Ovary (tissue), 3 donors: ENCODE measurements at regions not wholly inside any gene's neighbourhood (a gene's known extent, or its start where the extent isn't known, plus 50 kb on each side); places are given as distances from the start of the nearest gene placed in this dataset.

ENCODE experiments used
- EP300 ChIP-seq: sonication (generic); formaldehyde crosslinking; IDR thresholded peaks from one replicate; pipeline ENCODE4 v1.6.1; 2017; ENCODE audit warnings: antibody characterized with exemption
- POLR2A ChIP-seq: fragments of 450-650 bp; IDR thresholded peaks from one replicate; pipeline ENCODE4 v1.6.1; 2017; ENCODE audit warnings: antibody characterized with exemption, mild to moderate bottlenecking, moderate library complexity
- TF ChIP-seq, protein P1 (sequence below), 3 donors: fragments of 450-650 bp in 2 of 3; fragments of 200-600 bp in 1 of 3; IDR thresholded peaks; one replicate each; pipeline versions ENCODE4 v1.5.1 to v1.8.0; 2016 to 2022; ENCODE audit warnings: antibody characterized with exemption in 3 of 3, mild to moderate bottlenecking in 1 of 3
- donor health status: DM: no; HTN: no; CAD: no.

DNA sequence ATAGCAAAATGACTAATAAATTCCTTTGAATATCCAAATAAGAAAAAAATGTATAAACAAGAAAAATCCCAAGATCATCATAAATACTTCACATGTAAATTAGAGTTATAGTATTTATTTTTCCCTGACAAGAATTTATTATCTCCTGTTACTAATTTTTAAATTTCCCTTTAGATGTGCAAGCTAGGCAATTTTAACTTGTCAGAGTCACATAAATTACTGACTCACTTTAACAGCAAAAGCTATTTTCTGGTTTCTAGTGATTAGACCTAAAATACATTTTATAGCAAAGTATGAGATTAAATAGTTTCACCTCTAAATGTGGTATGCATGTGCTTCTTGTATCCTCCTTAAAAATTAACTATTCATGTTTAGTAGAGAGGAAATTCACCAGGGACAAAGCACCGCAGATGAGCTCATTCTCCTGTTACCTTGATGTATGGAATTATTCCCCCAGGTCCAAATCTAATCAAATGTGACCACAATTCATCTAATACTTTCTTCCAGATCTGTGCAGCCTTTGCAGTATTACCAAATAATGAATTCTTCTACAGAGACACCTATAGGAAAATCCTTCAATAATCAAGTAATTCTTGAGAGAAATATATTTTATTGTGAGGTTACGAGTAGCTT lies 621.2 kb downstream of the DNAJB9 start:
- TF ChIP-seq, protein P1, sequence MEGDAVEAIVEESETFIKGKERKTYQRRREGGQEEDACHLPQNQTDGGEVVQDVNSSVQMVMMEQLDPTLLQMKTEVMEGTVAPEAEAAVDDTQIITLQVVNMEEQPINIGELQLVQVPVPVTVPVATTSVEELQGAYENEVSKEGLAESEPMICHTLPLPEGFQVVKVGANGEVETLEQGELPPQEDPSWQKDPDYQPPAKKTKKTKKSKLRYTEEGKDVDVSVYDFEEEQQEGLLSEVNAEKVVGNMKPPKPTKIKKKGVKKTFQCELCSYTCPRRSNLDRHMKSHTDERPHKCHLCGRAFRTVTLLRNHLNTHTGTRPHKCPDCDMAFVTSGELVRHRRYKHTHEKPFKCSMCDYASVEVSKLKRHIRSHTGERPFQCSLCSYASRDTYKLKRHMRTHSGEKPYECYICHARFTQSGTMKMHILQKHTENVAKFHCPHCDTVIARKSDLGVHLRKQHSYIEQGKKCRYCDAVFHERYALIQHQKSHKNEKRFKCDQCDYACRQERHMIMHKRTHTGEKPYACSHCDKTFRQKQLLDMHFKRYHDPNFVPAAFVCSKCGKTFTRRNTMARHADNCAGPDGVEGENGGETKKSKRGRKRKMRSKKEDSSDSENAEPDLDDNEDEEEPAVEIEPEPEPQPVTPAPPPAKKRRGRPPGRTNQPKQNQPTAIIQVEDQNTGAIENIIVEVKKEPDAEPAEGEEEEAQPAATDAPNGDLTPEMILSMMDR (IDR thresholded peaks at IDR 0.05), result no peak
- no peak for TF ChIP-seq EP300
- TF ChIP-seq POLR2A, result no peak
